ENCODE measurements at regions not wholly inside any gene's neighbourhood (a gene's known extent, or its start where the extent isn't known, plus 50 kb on each side); places are given as distances from the start of the nearest gene placed in this dataset.

GRCh38 chr1:244272471-244273261 lies 179.0 kb downstream of the ADSS2 start:
- TF ChIP-seq POLR2A (IDR thresholded peaks at IDR 0.05) (no peak), CTCF (IDR thresholded peaks at IDR 0.05) (peak; percentile 54 to 94 (median 91)), EP300 (IDR thresholded peaks at IDR 0.05) (no peak)

All from ovary (tissue), 3 donors.